GM12878 (cell line): ENCODE measurements at regions not wholly inside any gene's neighbourhood (a gene's known extent, or its start where the extent isn't known, plus 50 kb on each side); places are given as distances from the start of the nearest gene placed in this dataset.

Experiments used
- ATAC-seq: fragments of 200-7000 bp; cut with Tn5 transposase; 3 replicates; pipeline ENCODE4 v1.9.1; 2020; ENCODE audit warnings: mild to moderate bottlenecking, moderate library complexity
- BruUV-seq: library from RNA; stranded (reverse); fragments of 400-500 nt; replicated peaks from 2 replicates; lab custom pipeline; 2021; lab: Mats Ljungman, UMichigan
- CTCF ChIA-PET: fragments of 300-600 bp; sonication (Branson Sonifier 250); formaldehyde crosslinking; extraction: SDS; loops from one replicate; lab custom pipeline; 2021; ENCODE audit warnings: inconsistent platforms; lab: Yijun Ruan, JAX
- POLR2A ChIA-PET: fragments of 350-600 bp; formaldehyde crosslinking; extraction: SDS; loops from one replicate; lab custom pipeline; 2021; ENCODE audit warnings: inconsistent platforms; lab: Charles Lee
- RAD21 ChIA-PET: fragments of 300-600 bp; sonication (Branson Sonifier 250); formaldehyde crosslinking; loops from one replicate; lab custom pipeline; 2023; ENCODE audit warnings: antibody characterized with exemption; ENCODE audit not compliant: unreplicated experiment; lab: Charles Lee
- SMC1A ChIA-PET: fragments of 300-600 bp; sonication (Branson Sonifier 250); formaldehyde crosslinking; loops from one replicate; lab custom pipeline; 2023; ENCODE audit not compliant: unreplicated experiment, uncharacterized antibody; lab: Charles Lee
- DNase-seq: peaks from one replicate; pipeline ENCODE4 v3.0.0-alpha.2; 2011; ENCODE audit warnings: low read depth, low spot score
- FAIRE-seq: peaks from 3 replicates; lab custom pipeline; 2011; peaks lifted over from hg19 to GRCh38; lab: Jason Lieb, UNC
- H2AFZ ChIP-seq: 2 replicates; pipeline ENCODE4 v1.6.0; 2011; ENCODE audit warnings: low read depth, low read length, control low read depth; ENCODE audit not compliant: control insufficient read depth
- H3K27ac ChIP-seq: 2 replicates; pipeline ENCODE4 v1.5.1; 2011; ENCODE audit warnings: control low read depth; ENCODE audit not compliant: control insufficient read depth, insufficient read depth
- H3K27me3 ChIP-seq, 2 experiments: replicated peaks in 1 of 2; 2 replicates each; pipeline versions ENCODE4 v1.6.0 to v1.6.1; 2011; ENCODE audit warnings: low read length in 1 of 2; ENCODE audit not compliant: control insufficient read depth in 2 of 2, insufficient read depth in 2 of 2
- H3K36me3 ChIP-seq, 2 experiments: 2 replicates each; pipeline ENCODE4 v1.5.1; 2011; ENCODE audit warnings: low read length in 1 of 2; ENCODE audit not compliant: control insufficient read depth in 2 of 2, insufficient read depth in 2 of 2
- H3K4me1 ChIP-seq: 2 replicates; pipeline ENCODE4 v1.6.1; 2011; ENCODE audit warnings: mild to moderate bottlenecking, low read length, moderate library complexity, mixed read lengths; ENCODE audit not compliant: control insufficient read depth, insufficient read depth
- H3K4me2 ChIP-seq: 2 replicates; pipeline ENCODE4 v1.6.0; 2011; ENCODE audit warnings: control low read depth; ENCODE audit not compliant: control insufficient read depth, insufficient read depth
- H3K4me3 ChIP-seq: fragments of 200-600 bp; sonication (generic); 2 replicates; pipeline ENCODE4 v1.5.1; 2016
- H3K79me2 ChIP-seq: 2 replicates; pipeline ENCODE4 v1.6.0; 2011; ENCODE audit warnings: low read length; ENCODE audit not compliant: control insufficient read depth, insufficient read depth
- H3K9ac ChIP-seq: 2 replicates; pipeline ENCODE4 v1.8.0; 2011; ENCODE audit warnings: low read length, control low read depth, mixed read lengths; ENCODE audit not compliant: control insufficient read depth, insufficient read depth
- H3K9me3 ChIP-seq: replicated peaks from 3 replicates; pipeline ENCODE4 v1.5.1; 2011; ENCODE audit warnings: mild to moderate bottlenecking, low read length; ENCODE audit not compliant: control insufficient read depth, insufficient read depth
- H4K20me1 ChIP-seq: 2 replicates; pipeline ENCODE4 v1.6.0; 2011; ENCODE audit not compliant: control insufficient read depth, insufficient read depth
- BACH1 ChIP-seq: fragments of 450-650 bp; IDR thresholded peaks from 2 replicates; pipeline ENCODE4 v1.6.1; 2017; ENCODE audit warnings: mild to moderate bottlenecking, borderline replicate concordance
- CBX5 ChIP-seq: sonication (generic); IDR thresholded peaks from 2 replicates; pipeline ENCODE4 v1.6.1; 2016; ENCODE audit warnings: low read depth, moderate library complexity, mild to moderate bottlenecking, inconsistent platforms
- CEBPB ChIP-seq, 2 experiments: fragments of 150-350 bp in 1 of 2; IDR thresholded peaks; 2 replicates each; pipeline ENCODE4 v1.6.1; 2012 to 2014; ENCODE audit warnings: low read depth in 2 of 2, low read length in 2 of 2, borderline replicate concordance in 1 of 2, inconsistent platforms in 1 of 2
- EED ChIP-seq: sonication (generic); IDR thresholded peaks from 2 replicates; pipeline ENCODE4 v1.6.1; 2016; ENCODE audit warnings: antibody characterized with exemption, low read depth
- REST ChIP-seq: IDR thresholded peaks from 2 replicates; pipeline ENCODE4 v1.6.1; 2012; ENCODE audit warnings: mild to moderate bottlenecking, low read depth, low read length
- SKIL ChIP-seq: fragments of 450-650 bp; IDR thresholded peaks from 2 replicates; pipeline ENCODE4 v1.6.1; 2017; ENCODE audit warnings: mild to moderate bottlenecking, low read depth, inconsistent platforms; ENCODE audit not compliant: poor library complexity, severe bottlenecking
- SREBF1 ChIP-seq: IDR thresholded peaks from 2 replicates; pipeline ENCODE4 v1.6.1; 2012; ENCODE audit warnings: mild to moderate bottlenecking, low read length
- TARDBP ChIP-seq: IDR thresholded peaks from 2 replicates; pipeline ENCODE4 v1.6.1; 2016; ENCODE audit warnings: borderline replicate concordance
- ZNF207 ChIP-seq: fragments of 450-650 bp; IDR thresholded peaks from 2 replicates; pipeline ENCODE4 v1.6.1; 2014; ENCODE audit warnings: antibody characterized with exemption, mild to moderate bottlenecking, borderline replicate concordance
- ZNF592 ChIP-seq: fragments of 450-650 bp; IDR thresholded peaks from 2 replicates; pipeline ENCODE4 v1.6.1; 2017; ENCODE audit warnings: mild to moderate bottlenecking, moderate library complexity
- ZNF687 ChIP-seq: fragments of 450-650 bp; IDR thresholded peaks from 2 replicates; pipeline ENCODE4 v1.6.1; 2017; ENCODE audit warnings: mild to moderate bottlenecking, moderate library complexity
- WGBS: methylation state at CpG from one replicate; pipeline ENCODE4 v1.1.6; 2016; ENCODE audit warnings: low lambda C conversion rate; ENCODE audit not compliant: insufficient replicate concordance, insufficient coverage; ENCODE audit errors: missing lambda C conversion rate; 5-methylcytosine and 5-hydroxymethylcytosine counted together
- in situ Hi-C: fragments of 300-500 bp; cut with MboI; formaldehyde crosslinking; loops from 9 replicates; pipeline ENCODE4 v1.14.3; 2018; ENCODE audit warnings: mixed read lengths
- intact Hi-C: fragments of 100-400 bp; cut with micrococcal nuclease; formaldehyde crosslinking; loops from one replicate; pipeline ENCODE4 v1.14.2; 2022; ENCODE audit not compliant: unreplicated experiment

GRCh38 chr10:2616215-2616614 is 451.1 kb upstream of the PFKP start:
- H3K9ac ChIP-seq = no peak overlapping the region
- intact Hi-C loops (no loop called here), in situ Hi-C loops (no loop called here)
- no peak overlapping the region for H3K4me2 ChIP-seq
- no peaks in the 10 kb centered on the region for H3K27me3 ChIP-seq
- H2AFZ ChIP-seq = no peak overlapping the region
- CTCF ChIA-PET = interaction anchor here (0.6 kb wide), 1 partner anchor 362 kb away, joined by 3 read pairs; no protein-coding TSS in a partner anchor
- H3K4me3 ChIP-seq = no peak overlapping the region
- no peaks in the 10 kb centered on the region for H3K79me2 ChIP-seq
- 0% methylated on average over 3 of the region's 3 CpGs for WGBS
- FAIRE-seq (no peak), DNase-seq (no peak), ATAC-seq (no peak)
- SMC1A ChIA-PET = no interaction called here
- H3K9me3 ChIP-seq = no peaks in the 10 kb centered on the region
- H3K27ac ChIP-seq = no peak overlapping the region
- BruUV-seq = no TSS peak
- no peaks in the 10 kb centered on the region for H3K36me3 ChIP-seq
- no peaks in the 10 kb centered on the region for H3K4me1 ChIP-seq
- POLR2A ChIA-PET = no interaction called here
- RAD21 ChIA-PET = no interaction called here
- no peaks in the 10 kb centered on the region for H4K20me1 ChIP-seq
- TF ChIP-seq ZNF207 (no peak), ZNF687 (no peak), CBX5 (no peak), SKIL (no peak), CEBPB (IDR thresholded peaks at IDR 0.05; ENCODE audit: borderline replicate concordance in 1 of 2, low read depth in 2 of 2, low read length in 2 of 2) (no peak), REST (no peak), EED (no peak), SREBF1 (no peak), ZNF592 (no peak), TARDBP (no peak), BACH1 (no peak)
